ENCODE measurements at regions not wholly inside any gene's neighbourhood (a gene's known extent, or its start where the extent isn't known, plus 50 kb on each side); places are given as distances from the start of the nearest gene placed in this dataset.
A peak's percentile ranks its signal among the peaks of the same experiment; 100 is the strongest.

DNA sequence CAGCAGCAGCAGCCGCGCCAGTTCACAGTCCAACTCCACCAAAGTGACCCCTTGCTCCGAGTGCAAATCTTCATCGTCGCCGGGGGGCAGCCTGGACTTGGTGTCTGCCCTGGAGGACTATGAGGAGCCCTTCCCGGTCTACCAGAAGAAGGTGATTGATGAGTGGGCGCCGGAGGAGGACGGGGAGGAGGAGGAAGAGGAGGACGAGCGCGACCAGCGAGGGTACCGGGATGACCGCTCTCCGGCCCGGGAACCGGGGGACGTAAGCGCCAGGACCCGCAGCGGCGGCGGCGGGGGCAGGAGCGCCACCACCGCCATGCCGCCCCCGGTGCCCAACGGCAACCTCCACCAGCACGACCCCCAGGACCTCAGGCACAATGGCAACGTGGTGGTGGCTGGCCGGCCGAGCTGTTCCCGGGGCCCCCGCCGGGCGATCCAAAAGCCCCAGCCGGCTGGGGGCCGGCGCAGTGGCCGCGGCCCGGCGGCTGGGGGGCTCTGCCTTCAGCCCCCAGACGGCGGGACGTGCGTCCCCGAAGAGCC, 224.1 kb upstream of the IL12A start:
- peaks cover 6 to 40% (median 26%) of the 10 kb centered on the region in 5 donors for H3K4me1 ChIP-seq (ENCODE audit: control insufficient read depth in 5 of 5, insufficient read depth in 5 of 5, low read length in 5 of 5)
- no peak for ATAC-seq (ENCODE audit: insufficient read depth, low FRiP score)
- TF ChIP-seq, protein P1, sequence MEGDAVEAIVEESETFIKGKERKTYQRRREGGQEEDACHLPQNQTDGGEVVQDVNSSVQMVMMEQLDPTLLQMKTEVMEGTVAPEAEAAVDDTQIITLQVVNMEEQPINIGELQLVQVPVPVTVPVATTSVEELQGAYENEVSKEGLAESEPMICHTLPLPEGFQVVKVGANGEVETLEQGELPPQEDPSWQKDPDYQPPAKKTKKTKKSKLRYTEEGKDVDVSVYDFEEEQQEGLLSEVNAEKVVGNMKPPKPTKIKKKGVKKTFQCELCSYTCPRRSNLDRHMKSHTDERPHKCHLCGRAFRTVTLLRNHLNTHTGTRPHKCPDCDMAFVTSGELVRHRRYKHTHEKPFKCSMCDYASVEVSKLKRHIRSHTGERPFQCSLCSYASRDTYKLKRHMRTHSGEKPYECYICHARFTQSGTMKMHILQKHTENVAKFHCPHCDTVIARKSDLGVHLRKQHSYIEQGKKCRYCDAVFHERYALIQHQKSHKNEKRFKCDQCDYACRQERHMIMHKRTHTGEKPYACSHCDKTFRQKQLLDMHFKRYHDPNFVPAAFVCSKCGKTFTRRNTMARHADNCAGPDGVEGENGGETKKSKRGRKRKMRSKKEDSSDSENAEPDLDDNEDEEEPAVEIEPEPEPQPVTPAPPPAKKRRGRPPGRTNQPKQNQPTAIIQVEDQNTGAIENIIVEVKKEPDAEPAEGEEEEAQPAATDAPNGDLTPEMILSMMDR (IDR thresholded peaks at IDR 0.05; ENCODE audit: control extremely low read depth, extremely low read depth) = no peak
- 0 to 1% methylated on average over 40 to 51 of the region's 51 CpGs for WGBS, 2 donors
- peak overlapping the region in 1 of 2 donors; percentile 33 for H3K9ac ChIP-seq (ENCODE audit: insufficient read depth in 1 of 2, low read length in 2 of 2)
- H3K27ac ChIP-seq (ENCODE audit: low read depth in 1 of 2, low read length in 1 of 2) = peak overlapping the region; percentile 97 to 99
- H3K36me3 ChIP-seq (ENCODE audit: control insufficient read depth in 4 of 4, insufficient read depth in 4 of 4, low read length in 4 of 4) = no peaks in the 10 kb centered on the region
- peaks cover 0 to 22% (median 14%) of the 10 kb centered on the region in 3 donors for H3K27me3 ChIP-seq (ENCODE audit: control insufficient read depth in 3 of 3, insufficient read depth in 3 of 3, low read length in 2 of 3)
- H3K9me3 ChIP-seq (ENCODE audit: control insufficient read depth in 4 of 4, insufficient read depth in 3 of 4, low read length in 3 of 4) = no peaks in the 10 kb centered on the region
- no peak for DNase-seq
- H3K4me3 ChIP-seq = peak overlapping the region; percentile 84

GRCh38 chr3:159765030-159765859, 223.4 kb upstream of the IL12A start:
- Histone ChIP-seq H3K4me3 (peak overlapping the region; percentile 84), H3K4me1 (ENCODE audit: control insufficient read depth in 5 of 5, insufficient read depth in 5 of 5, low read length in 5 of 5) (peaks cover 6 to 33% (median 24%) of the 10 kb centered on the region in 5 donors), H3K36me3 (ENCODE audit: control insufficient read depth in 4 of 4, insufficient read depth in 4 of 4, low read length in 4 of 4) (no peaks in the 10 kb centered on the region), H3K9ac (ENCODE audit: insufficient read depth in 1 of 2, low read length in 2 of 2) (no peak overlapping the region), H3K27ac (ENCODE audit: low read depth in 1 of 2, low read length in 1 of 2) (peak overlapping the region; percentile 97 to 99), H3K27me3 (ENCODE audit: control insufficient read depth in 3 of 3, insufficient read depth in 3 of 3, low read length in 2 of 3) (peaks cover 0 to 22% (median 14%) of the 10 kb centered on the region in 3 donors), H3K9me3 (ENCODE audit: control insufficient read depth in 4 of 4, insufficient read depth in 3 of 4, low read length in 3 of 4) (no peaks in the 10 kb centered on the region)
- WGBS, 2 donors = 0 to 1% methylated on average over 44 to 47 of the region's 47 CpGs
- DNase-seq (peak; percentile 26 to 47 (median 43)), ATAC-seq (ENCODE audit: insufficient read depth, low FRiP score) (peak; percentile 48)
- TF ChIP-seq, protein P1 (IDR thresholded peaks at IDR 0.05; ENCODE audit: control extremely low read depth, extremely low read depth) = no peak

- DNase-seq (no peak), ATAC-seq (ENCODE audit: insufficient read depth, low FRiP score) (no peak)
- Histone ChIP-seq H3K27me3 (ENCODE audit: control insufficient read depth in 3 of 3, insufficient read depth in 3 of 3, low read length in 2 of 3) (peaks cover 0 to 22% (median 14%) of the 10 kb centered on the region in 3 donors), H3K9ac (ENCODE audit: insufficient read depth in 1 of 2, low read length in 2 of 2) (no peak overlapping the region), H3K4me1 (ENCODE audit: control insufficient read depth in 5 of 5, insufficient read depth in 5 of 5, low read length in 5 of 5) (peaks cover 6 to 27% (median 19%) of the 10 kb centered on the region in 5 donors), H3K9me3 (ENCODE audit: control insufficient read depth in 4 of 4, insufficient read depth in 3 of 4, low read length in 3 of 4) (no peaks in the 10 kb centered on the region), H3K4me3 (peak overlapping the region; percentile 84), H3K27ac (ENCODE audit: low read depth in 1 of 2, low read length in 1 of 2) (peak overlapping the region; percentile 17 to 99), H3K36me3 (ENCODE audit: control insufficient read depth in 4 of 4, insufficient read depth in 4 of 4, low read length in 4 of 4) (no peaks in the 10 kb centered on the region)
- TF ChIP-seq, protein P1 (IDR thresholded peaks at IDR 0.05; ENCODE audit: control extremely low read depth, extremely low read depth) = no peak
- 66 to 72% methylated on average over 5 of the region's 5 CpGs for WGBS, 2 donors
Observed at GRCh38 chr3:159765860-159766294, 222.8 kb upstream of the IL12A start.
